HG03175 (cell line): ENCODE measurements at regions not wholly inside any gene's neighbourhood (a gene's known extent, or its start where the extent isn't known, plus 50 kb on each side); places are given as distances from the start of the nearest gene placed in this dataset.

Experiments
- ATAC-seq: cut with Tn5 transposase; IDR thresholded peaks from one replicate; pipeline ENCODE4 v1.9.1; 2021; ENCODE audit warnings: mild to moderate bottlenecking, moderate library complexity; ENCODE audit not compliant: unreplicated experiment

DNA sequence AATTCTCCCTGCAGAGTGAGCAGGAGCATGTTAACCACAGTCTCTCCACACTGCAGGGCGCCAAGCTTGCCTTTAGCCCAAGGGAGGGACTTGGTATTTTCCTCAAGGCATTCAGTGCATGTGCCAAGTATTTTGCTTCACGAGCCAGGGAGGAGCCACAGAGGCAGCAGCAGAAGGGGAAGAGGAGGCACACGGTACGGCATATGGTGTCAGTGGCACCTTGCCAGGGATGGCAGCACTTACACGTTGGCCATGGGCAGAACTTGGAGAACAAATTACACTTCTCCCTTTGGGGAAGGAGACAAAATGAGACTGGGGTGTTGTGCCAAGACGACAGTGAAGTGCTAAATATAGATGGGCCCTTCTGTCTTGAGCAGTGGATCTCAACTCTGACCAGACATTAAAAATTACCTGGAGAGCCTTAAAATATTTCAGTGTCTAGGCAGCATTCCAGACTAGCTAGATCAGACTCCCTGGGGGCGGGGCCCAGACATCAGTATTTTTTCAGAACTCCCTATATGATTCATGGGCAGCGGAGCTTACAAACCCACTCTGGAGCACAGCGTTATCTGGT, 155.8 kb downstream of the DRD1 start:
- no peak for ATAC-seq

DNA sequence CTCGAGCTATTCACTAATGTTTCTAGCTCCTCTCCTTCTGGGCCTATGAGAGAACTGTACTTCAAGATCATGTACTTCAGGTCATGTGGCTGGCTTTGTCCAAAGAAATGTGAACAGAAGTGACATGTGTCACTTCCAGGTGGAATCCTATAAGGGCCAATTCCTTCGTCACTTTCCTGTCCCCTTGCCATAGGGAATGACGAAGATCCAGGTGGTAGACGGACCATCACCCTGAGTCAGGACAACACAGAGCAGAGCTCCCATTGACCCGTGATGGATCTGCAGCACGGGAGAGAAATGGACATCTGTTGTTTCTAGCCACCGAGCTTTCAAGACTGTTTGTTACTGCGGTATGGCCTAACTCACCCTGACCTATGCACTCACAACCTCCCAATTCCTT, 157.0 kb downstream of the DRD1 start:
- ATAC-seq = no peak

DNA sequence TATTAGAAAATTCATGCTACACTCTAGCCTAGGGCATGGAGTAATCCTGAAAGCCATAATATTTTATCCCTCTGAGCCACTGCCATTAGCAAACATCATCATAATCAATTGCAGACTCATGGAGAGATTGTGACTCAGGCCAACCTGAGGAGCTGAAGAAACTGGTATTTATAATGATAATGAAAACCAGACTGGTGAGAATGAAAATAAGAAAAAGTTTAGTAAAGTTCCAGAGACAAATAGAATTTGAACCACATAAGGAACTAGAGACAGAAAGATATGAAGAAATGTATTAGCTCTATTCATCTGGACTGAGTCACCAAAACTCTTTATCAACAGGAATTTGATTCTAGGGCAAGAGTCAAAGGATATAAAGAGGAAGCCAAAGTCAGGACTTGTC, 158.7 kb downstream of the DRD1 start:
- ATAC-seq = no peak

DNA sequence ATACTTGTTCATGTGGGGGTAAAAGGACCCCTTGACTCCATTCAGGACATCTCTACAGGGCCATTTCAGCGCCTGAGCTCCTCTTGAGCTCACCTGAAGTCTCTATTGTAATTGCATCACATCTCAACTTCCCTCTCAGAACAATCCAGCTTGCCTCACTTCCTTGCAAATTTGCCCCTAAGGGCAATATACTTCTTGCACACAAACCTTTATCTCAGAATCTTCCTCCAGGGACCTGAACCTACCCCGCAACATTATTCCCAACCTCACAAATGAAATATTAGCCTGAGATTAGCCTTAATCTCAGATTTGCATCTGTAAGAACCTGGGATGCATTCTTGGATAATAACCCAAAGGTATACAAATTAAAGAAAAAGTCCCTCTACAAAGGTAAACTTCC, 159.2 kb downstream of the DRD1 start:
- ATAC-seq = no peak

DNA sequence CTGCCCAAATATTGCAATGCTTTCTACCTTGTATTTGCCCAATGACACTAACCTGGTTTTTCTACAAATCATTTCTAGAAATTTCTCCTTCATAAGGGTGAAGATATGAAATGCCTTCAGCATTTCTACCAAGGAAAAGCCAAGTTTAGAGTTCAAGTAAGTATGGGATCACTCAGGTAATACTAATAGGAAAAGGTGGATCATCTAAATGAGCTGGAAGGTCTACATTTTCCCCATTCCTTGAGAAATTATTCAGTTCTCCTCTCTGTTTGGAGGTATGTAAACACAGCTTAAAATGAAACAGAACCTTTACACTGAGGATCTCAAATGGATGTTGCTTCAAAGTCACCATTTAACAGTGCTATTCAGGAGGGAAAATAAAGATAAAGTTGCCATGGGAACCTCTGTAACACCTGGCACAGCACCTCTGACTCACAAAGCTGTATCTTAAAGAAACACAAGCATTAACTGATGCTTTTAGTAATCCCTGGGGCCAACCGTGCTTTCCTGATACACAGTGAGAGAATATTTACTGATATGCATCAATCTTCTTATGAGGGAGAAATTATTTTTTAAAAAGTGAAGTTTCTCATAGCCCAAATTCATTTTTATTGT, 161.3 kb downstream of the DRD1 start:
- ATAC-seq = no peak

DNA sequence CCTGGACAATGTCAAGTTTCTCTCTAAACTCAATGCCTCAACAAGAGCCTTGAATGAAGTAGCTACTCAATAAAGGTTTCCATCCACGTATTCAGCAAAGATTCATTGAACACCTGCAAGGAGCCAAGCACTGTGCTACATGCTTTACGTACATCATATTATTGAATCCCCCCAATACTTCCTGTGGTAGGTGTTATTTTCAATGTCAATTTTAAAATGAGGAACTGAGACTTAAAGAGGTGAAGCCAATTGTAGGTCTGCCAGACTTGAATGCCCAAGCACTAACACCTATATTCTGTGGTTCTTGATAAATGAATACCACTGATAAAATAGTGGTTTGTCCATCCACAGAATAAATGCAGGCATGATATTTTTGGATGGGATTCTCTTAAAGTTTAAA, 162.3 kb downstream of the DRD1 start:
- ATAC-seq = peak; percentile 76

GRCh38 chr5:175281257-175281656, 162.7 kb downstream of the DRD1 start:
- no peak for ATAC-seq

GRCh38 chr5:175279506-175279905, 164.5 kb downstream of the DRD1 start:
- no peak for ATAC-seq

GRCh38 chr5:175275748-175276147, 168.2 kb downstream of the DRD1 start:
- no peak for ATAC-seq

DNA sequence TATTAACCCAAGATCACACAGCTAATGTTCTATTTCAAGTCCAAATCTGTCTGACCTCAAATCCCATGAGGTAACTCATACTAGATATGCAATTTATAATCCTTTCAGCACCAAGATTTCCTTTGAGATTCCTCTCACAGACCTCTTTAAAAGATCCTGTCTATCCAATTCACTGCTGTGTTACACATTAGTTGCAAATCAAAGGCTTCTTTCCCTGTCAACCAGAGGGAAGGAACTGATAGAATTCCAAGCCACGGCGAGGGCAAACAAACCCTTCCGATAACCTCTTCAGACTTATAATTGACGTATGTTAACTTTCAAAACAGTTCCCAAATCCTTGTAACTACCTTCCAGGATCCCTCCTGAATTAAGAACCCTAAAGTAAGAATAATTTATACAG, 168.9 kb downstream of the DRD1 start:
- no peak for ATAC-seq

DNA sequence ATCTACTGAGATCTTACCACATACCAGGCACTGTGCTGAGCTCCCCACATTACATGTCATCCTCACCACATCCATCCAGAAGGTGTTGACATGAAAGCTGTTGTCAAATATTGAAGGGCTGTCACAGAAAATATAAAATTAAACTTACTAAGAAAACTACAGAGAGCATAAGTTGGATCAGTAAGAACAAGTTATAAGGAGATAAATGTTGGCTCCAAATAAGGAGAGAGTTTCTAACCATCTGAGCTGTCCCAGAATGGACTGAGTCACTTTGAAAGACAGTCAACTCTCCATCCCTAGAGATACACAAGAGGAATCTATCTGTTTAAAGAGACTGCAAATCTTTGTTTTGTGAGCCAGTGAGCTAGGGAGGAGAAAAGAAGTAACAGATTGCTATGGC, 169.8 kb downstream of the DRD1 start:
- ATAC-seq = no peak

DNA sequence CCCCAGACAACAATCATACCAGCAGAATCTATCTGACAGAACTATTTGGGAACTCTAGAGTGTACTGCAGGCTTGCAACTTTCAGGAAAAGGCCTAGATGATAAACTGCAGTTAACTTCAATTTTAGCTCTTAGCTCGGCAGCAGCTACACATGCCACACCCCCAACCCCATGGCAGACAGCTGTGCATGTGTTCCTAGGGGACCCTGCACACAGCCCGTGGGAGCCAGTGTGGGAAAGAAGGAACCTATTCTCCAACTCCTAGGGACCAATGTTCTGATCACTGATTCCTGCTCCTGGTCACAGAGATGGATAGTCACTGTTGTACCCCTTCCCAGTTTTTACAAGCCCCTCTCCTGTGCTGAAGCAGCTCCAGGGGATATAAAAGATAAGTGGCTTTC, 179.6 kb downstream of the DRD1 start:
- ATAC-seq = no peak

- no peak for ATAC-seq
Measured at GRCh38 chr5:175263776-175264175, 180.2 kb downstream of the DRD1 start.

DNA sequence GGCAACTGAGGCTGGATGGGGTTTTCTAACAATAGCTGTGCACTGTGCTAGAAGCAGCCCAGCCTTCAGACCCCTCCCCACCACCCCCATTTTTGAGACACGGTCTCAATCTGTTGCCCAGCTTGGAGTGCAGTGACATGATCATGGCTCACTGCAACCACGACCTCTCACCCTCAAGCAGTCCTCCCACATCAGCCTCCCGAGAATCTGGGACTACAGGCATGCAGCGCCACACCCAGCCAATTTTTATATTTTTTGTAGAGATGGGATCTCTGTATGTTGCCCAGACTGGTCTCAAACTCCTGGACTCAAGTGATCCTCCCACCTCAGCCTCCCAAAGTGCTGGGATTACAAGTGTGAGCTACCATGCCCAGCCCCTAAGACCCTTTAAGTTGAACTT, 182.5 kb downstream of the DRD1 start:
- no peak for ATAC-seq

DNA sequence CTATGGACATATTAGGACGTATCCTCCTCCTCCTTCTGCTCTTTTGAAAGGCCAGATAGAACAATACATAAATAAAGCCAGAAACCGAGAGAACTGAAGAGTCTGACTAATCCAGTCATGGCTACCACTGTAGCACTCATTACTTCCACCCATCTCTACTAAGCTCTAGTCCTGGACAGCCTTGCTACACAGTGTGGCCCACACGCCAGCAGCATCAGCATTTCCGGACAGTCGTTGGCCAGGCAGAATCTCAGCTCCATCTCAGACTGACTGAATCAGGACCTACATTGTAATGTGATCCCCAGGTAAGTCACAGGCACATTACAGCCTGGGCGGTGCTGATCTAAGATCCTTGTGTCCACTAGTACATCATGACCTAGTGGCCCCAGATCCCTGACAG, 182.9 kb downstream of the DRD1 start:
- ATAC-seq = no peak

GRCh38 chr5:175257847-175258194, 186.2 kb downstream of the DRD1 start:
- no peak for ATAC-seq

DNA sequence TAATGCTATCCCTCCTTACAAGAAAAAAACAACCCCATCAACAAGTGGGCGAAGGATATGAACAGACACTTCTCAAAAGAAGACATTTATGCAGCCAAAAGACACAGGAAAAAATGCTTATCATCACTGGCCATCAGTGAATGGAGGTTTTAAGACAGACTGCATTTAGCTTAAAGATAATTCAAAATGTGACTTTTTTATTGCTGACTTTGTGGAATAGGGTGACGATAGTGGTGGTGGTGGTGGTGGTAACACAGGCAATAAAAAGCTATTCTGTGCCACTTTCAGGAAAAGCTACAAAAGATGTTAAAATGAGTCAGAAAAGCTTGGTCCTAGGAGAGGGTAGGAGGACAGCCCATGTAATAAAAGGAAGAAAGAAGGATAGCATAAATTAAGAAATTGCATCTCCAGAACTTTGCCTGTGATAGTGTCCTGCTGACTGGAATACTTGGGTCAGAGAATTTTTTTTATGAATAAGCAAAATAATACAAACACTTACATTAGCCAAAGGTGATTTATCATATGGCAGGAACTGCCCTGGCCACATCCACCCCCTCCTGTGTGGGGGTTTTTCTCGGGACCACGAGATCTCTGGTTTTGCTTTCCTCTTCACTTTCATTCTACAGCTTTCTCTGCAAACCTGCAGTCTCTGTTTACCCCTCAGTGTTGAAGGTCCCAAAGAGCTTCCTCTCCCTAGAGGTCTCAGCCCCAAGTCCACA, 186.7 kb downstream of the DRD1 start:
- no peak for ATAC-seq

DNA sequence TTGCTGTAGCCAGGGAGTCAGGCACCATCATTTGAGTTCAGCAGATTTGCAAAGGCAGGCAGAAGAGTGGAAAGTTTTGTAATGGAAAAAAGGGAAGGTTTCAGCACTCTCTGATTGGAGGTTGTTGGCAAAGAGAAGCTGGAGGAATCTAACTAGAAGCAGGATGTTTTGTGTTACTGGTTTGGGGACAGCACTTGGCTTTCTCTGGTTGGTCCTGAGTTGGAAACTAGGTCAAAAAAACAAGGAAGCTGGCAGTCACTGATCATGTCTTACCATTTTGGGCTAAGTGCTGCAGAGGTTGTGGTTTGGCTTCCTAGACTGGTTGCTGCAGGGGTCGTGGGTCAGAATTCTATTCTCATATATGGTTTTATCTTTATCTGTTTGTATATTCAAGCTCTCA, 189.8 kb downstream of the DRD1 start:
- no peak for ATAC-seq

DNA sequence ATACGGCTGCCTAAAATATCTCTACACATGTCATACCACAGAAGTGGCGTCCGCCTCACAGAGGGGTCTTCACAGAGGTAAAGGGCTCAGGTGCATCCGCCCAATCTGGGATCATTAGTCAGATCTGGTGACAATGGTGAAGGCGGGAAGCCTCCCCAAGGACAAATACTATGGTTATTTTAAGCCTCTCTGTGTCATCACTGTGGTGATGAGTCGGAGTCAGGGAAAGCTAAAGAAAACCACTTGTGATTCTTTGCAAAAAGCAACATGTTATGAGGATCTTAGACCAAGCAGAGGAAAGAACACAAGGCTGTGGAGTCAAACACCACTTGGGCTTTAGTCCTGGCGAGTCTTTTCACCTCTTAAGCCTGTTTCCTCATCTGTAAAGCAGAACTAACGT, 190.4 kb downstream of the DRD1 start:
- no peak for ATAC-seq

GRCh38 chr5:175252234-175252805, 191.7 kb downstream of the DRD1 start:
- ATAC-seq = no peak

GRCh38 chr5:175250426-175250825, 193.6 kb downstream of the DRD1 start:
- ATAC-seq = no peak

DNA sequence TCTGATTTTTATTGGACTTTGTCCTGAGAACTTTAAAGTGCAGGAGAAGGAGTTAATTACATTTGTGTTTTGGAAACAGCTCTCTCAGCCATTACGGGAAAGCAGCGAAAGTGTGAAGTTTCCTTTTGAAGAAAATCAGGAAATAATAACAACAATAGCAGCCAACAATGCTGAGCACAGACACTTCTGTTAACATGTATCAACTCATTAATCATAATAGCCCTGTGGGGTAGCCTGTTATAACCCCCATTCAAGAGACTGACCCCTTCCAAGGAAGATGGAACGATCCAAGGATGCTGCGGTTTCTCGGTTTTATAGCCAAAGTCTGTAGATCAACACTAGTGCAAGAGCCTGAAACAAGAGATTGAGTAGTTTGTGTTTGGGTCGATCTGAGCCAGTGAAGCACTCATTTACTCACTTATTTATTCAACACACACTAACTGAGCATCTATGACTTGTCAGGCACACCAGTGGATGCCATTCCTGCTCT, 195.5 kb downstream of the DRD1 start:
- no peak for ATAC-seq
